H1 (cell line): ENCODE measurements at regions not wholly inside any gene's neighbourhood (a gene's known extent, or its start where the extent isn't known, plus 50 kb on each side); places are given as distances from the start of the nearest gene placed in this dataset.

ENCODE experiments used
- CBX8 ChIP-seq: fragments of 300-800, 300-1000 bp; sonication (generic); IDR thresholded peaks from 2 replicates; pipeline ENCODE4 v1.7.1; 2016; ENCODE audit warnings: low read depth, low read length, borderline replicate concordance
- CEBPB ChIP-seq: IDR thresholded peaks from 2 replicates; pipeline ENCODE4 v1.6.1; 2012; ENCODE audit warnings: low read depth, low read length
- HDAC2 ChIP-seq, 2 experiments: fragments of 300-600 bp in 1 of 2; sonication (generic) in 1 of 2; IDR thresholded peaks; 2 replicates each; pipeline ENCODE4 v1.6.1; 2011 to 2012; ENCODE audit warnings: low read depth in 2 of 2, low read length in 2 of 2, mild to moderate bottlenecking in 2 of 2, moderate library complexity in 2 of 2, borderline replicate concordance in 1 of 2, inconsistent platforms in 1 of 2
- JUND ChIP-seq: IDR thresholded peaks from 2 replicates; pipeline ENCODE4 v1.6.1; 2011; ENCODE audit warnings: mild to moderate bottlenecking, improper control_type of control experiment, low read length
- MAFK ChIP-seq: IDR thresholded peaks from 2 replicates; pipeline ENCODE4 v1.6.1; 2012; ENCODE audit warnings: low read depth, mild to moderate bottlenecking, improper control_type of control experiment, low read length
- NRF1 ChIP-seq: IDR thresholded peaks from 2 replicates; pipeline ENCODE4 v1.6.1; 2011; ENCODE audit warnings: mild to moderate bottlenecking, low read depth, low read length, improper control_type of control experiment
- POLR2AphosphoS5 ChIP-seq: IDR thresholded peaks from 2 replicates; pipeline ENCODE4 v1.6.1; 2011; ENCODE audit warnings: low read depth, low read length
- RXRA ChIP-seq: IDR thresholded peaks from 2 replicates; pipeline ENCODE4 v1.6.1; 2011; ENCODE audit warnings: low read depth, mild to moderate bottlenecking, low read length, moderate library complexity; ENCODE audit not compliant: insufficient read depth
- TCF12 ChIP-seq: IDR thresholded peaks from 2 replicates; pipeline ENCODE4 v1.6.1; 2011; ENCODE audit warnings: low read depth, mild to moderate bottlenecking, low read length
- TEAD4 ChIP-seq: IDR thresholded peaks from 2 replicates; pipeline ENCODE4 v1.6.1; 2012; ENCODE audit warnings: low read depth, low read length, inconsistent platforms, mixed read lengths
- ZNF274 ChIP-seq: IDR thresholded peaks from 2 replicates; pipeline ENCODE4 v1.7.0; 2012; ENCODE audit warnings: low read length, borderline replicate concordance; ENCODE audit errors: extremely low read depth
- TF ChIP-seq, protein P1 (sequence below), 3 experiments: IDR thresholded peaks; 1 replicate in 2 of 3; 2 replicates in 1 of 3; pipeline versions ENCODE4 v1.5.1 to v1.6.1; 2011; ENCODE audit warnings: low read length in 3 of 3, mild to moderate bottlenecking in 3 of 3, inconsistent platforms in 2 of 3, low read depth in 1 of 3, moderate library complexity in 1 of 3; ENCODE audit not compliant: insufficient read depth in 1 of 3; ENCODE audit errors: control extremely low read depth in 1 of 3
- TF ChIP-seq, protein P2 (sequence below): IDR thresholded peaks from 2 replicates; pipeline ENCODE4 v1.6.1; 2012; ENCODE audit warnings: low read length, inconsistent platforms
- TF ChIP-seq, protein P3 (sequence below): IDR thresholded peaks from 2 replicates; pipeline ENCODE4 v1.6.1; 2012; ENCODE audit warnings: inconsistent platforms

DNA sequence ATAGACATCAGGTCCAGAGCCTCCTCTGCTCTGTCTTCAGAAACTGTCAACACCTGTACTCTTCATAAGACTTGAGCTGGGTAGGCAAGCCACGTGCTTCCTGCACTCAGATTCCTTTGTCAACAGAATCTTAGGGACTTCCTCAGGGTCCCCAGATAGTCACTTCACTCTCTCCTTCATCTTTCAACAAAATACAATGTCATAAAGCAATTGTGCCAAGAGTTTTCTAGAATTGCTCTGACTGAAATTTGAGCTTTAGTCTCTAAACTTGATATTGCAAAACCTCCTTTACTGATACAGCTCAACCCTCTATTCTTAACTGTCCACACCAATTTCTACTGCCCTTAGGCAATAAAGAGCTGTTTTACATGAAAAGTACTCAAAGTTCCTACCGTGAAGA is 179.9 kb downstream of the IRS2 start:
- TF ChIP-seq, protein P1, sequence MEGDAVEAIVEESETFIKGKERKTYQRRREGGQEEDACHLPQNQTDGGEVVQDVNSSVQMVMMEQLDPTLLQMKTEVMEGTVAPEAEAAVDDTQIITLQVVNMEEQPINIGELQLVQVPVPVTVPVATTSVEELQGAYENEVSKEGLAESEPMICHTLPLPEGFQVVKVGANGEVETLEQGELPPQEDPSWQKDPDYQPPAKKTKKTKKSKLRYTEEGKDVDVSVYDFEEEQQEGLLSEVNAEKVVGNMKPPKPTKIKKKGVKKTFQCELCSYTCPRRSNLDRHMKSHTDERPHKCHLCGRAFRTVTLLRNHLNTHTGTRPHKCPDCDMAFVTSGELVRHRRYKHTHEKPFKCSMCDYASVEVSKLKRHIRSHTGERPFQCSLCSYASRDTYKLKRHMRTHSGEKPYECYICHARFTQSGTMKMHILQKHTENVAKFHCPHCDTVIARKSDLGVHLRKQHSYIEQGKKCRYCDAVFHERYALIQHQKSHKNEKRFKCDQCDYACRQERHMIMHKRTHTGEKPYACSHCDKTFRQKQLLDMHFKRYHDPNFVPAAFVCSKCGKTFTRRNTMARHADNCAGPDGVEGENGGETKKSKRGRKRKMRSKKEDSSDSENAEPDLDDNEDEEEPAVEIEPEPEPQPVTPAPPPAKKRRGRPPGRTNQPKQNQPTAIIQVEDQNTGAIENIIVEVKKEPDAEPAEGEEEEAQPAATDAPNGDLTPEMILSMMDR (IDR thresholded peaks at IDR 0.05; ENCODE audit: control extremely low read depth in 1 of 3, insufficient read depth in 1 of 3, low read depth in 1 of 3, low read length in 3 of 3) = no peak
- TF ChIP-seq JUND = no peak
- TF ChIP-seq MAFK = no peak
- TF ChIP-seq CBX8 = no peak
- TF ChIP-seq HDAC2 (IDR thresholded peaks at IDR 0.05; ENCODE audit: borderline replicate concordance in 1 of 2, low read depth in 2 of 2, low read length in 2 of 2) = no peak
- TF ChIP-seq RXRA = no peak
- no peak for TF ChIP-seq ZNF274
- TF ChIP-seq NRF1 = no peak
- no peak for TF ChIP-seq CEBPB
- TF ChIP-seq, protein P2, sequence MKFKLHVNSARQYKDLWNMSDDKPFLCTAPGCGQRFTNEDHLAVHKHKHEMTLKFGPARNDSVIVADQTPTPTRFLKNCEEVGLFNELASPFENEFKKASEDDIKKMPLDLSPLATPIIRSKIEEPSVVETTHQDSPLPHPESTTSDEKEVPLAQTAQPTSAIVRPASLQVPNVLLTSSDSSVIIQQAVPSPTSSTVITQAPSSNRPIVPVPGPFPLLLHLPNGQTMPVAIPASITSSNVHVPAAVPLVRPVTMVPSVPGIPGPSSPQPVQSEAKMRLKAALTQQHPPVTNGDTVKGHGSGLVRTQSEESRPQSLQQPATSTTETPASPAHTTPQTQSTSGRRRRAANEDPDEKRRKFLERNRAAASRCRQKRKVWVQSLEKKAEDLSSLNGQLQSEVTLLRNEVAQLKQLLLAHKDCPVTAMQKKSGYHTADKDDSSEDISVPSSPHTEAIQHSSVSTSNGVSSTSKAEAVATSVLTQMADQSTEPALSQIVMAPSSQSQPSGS = no peak
- no peak for TF ChIP-seq TCF12
- TF ChIP-seq, protein P3, sequence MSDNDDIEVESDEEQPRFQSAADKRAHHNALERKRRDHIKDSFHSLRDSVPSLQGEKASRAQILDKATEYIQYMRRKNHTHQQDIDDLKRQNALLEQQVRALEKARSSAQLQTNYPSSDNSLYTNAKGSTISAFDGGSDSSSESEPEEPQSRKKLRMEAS = no peak
- TF ChIP-seq TEAD4 = no peak
- TF ChIP-seq POLR2AphosphoS5 = no peak
